IPS-NIHi11 (cell line): ENCODE measurements at regions not wholly inside any gene's neighbourhood (a gene's known extent, or its start where the extent isn't known, plus 50 kb on each side); places are given as distances from the start of the nearest gene placed in this dataset.

Experiments
- DNase-seq: peaks from one replicate; pipeline ENCODE4 v3.0.0; 2012; ENCODE audit warnings: mixed read lengths, low spot score

- no peak for DNase-seq
Observed at GRCh38 chr1:79599257-79599656, 592.7 kb upstream of the ADGRL4 start.

GRCh38 chr1:79595931-79596330 lies 589.4 kb upstream of the ADGRL4 start:
- no peak for DNase-seq

- no peak for DNase-seq
Observed at GRCh38 chr1:79594121-79594698, 587.7 kb upstream of the ADGRL4 start.

- no peak for DNase-seq
Observed at GRCh38 chr1:79592707-79593106, 586.2 kb upstream of the ADGRL4 start.

- DNase-seq: no peak
Observed at GRCh38 chr1:79588719-79589118, 582.2 kb upstream of the ADGRL4 start.

GRCh38 chr1:79587229-79587628 lies 580.7 kb upstream of the ADGRL4 start:
- DNase-seq: no peak

GRCh38 chr1:79585801-79586200 lies 579.3 kb upstream of the ADGRL4 start:
- no peak for DNase-seq

- DNase-seq: no peak
Observed at GRCh38 chr1:79575424-79575823, 568.9 kb upstream of the ADGRL4 start.

GRCh38 chr1:79568411-79568810 lies 561.9 kb upstream of the ADGRL4 start:
- no peak for DNase-seq

GRCh38 chr1:79561521-79561978 lies 555.0 kb upstream of the ADGRL4 start:
- DNase-seq: no peak

GRCh38 chr1:79556189-79556588 lies 549.7 kb upstream of the ADGRL4 start:
- no peak for DNase-seq

GRCh38 chr1:79554688-79555087 lies 548.2 kb upstream of the ADGRL4 start:
- DNase-seq: no peak

GRCh38 chr1:79551321-79551720 lies 544.8 kb upstream of the ADGRL4 start:
- DNase-seq: no peak

- DNase-seq: no peak
Observed at GRCh38 chr1:79550402-79550801, 543.9 kb upstream of the ADGRL4 start.

GRCh38 chr1:79549201-79549600 lies 542.7 kb upstream of the ADGRL4 start:
- no peak for DNase-seq

GRCh38 chr1:79547514-79547913 lies 541.0 kb upstream of the ADGRL4 start:
- no peak for DNase-seq

GRCh38 chr1:79543394-79543793 lies 536.9 kb upstream of the ADGRL4 start:
- DNase-seq: no peak

- DNase-seq: no peak
Observed at GRCh38 chr1:79539001-79539400, 532.5 kb upstream of the ADGRL4 start.

GRCh38 chr1:79532555-79532954 lies 526.0 kb upstream of the ADGRL4 start:
- DNase-seq: no peak

- no peak for DNase-seq
Observed at GRCh38 chr1:79531790-79532189, 525.3 kb upstream of the ADGRL4 start.

- DNase-seq: no peak
Observed at GRCh38 chr1:79530476-79530875, 523.9 kb upstream of the ADGRL4 start.

- DNase-seq: no peak
Observed at GRCh38 chr1:79530055-79530454, 523.5 kb upstream of the ADGRL4 start.

- no peak for DNase-seq
Observed at GRCh38 chr1:79524126-79524525, 517.6 kb upstream of the ADGRL4 start.

- no peak for DNase-seq
Observed at GRCh38 chr1:79519084-79519760, 512.7 kb upstream of the ADGRL4 start.
